GM19043 (cell line): ENCODE measurements at regions not wholly inside any gene's neighbourhood (a gene's known extent, or its start where the extent isn't known, plus 50 kb on each side); places are given as distances from the start of the nearest gene placed in this dataset.

ENCODE experiments used
- ATAC-seq: cut with Tn5 transposase; IDR thresholded peaks from one replicate; pipeline ENCODE4 v1.9.1; 2021; ENCODE audit warnings: low read depth; ENCODE audit not compliant: unreplicated experiment

DNA sequence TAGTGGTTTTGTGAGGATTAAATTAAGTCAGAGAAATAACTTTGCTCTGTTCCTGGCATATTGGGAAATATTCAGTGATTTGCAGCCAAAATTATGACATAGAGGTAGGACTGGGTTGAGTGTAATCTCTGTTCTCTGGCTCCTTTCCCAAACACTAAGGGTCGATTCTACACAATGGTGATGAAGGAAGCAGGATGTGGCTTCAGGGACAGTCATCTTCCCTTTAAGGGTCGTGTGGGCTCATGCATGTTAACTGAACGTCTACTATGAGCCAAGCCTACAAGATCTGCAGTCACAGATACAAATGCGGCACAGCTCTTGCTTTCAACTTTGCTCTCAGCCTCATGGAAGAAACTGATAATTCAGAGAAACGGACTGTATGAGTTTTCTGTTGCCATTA lies 381.6 kb downstream of the VRK1 start:
- no peak for ATAC-seq

DNA sequence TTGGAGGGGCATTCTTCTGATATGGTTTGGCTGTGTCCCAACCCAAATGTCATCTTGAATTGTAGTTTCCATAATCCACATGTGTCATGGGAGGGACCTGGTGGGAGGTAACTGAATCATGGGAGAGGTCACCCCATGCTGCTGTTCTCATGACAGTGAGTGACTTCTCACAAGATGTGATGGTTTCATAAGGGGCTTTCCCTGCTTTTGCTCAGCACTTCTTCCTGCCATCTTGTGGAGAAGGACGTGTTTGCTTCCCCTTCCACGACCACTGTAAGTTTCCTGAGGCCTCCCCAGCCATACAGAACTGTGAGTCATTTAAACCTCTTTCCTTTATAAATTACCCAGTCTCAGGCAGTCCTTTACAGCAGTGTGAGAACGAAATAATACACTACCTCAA lies 382.4 kb downstream of the VRK1 start:
- ATAC-seq, result no peak

DNA sequence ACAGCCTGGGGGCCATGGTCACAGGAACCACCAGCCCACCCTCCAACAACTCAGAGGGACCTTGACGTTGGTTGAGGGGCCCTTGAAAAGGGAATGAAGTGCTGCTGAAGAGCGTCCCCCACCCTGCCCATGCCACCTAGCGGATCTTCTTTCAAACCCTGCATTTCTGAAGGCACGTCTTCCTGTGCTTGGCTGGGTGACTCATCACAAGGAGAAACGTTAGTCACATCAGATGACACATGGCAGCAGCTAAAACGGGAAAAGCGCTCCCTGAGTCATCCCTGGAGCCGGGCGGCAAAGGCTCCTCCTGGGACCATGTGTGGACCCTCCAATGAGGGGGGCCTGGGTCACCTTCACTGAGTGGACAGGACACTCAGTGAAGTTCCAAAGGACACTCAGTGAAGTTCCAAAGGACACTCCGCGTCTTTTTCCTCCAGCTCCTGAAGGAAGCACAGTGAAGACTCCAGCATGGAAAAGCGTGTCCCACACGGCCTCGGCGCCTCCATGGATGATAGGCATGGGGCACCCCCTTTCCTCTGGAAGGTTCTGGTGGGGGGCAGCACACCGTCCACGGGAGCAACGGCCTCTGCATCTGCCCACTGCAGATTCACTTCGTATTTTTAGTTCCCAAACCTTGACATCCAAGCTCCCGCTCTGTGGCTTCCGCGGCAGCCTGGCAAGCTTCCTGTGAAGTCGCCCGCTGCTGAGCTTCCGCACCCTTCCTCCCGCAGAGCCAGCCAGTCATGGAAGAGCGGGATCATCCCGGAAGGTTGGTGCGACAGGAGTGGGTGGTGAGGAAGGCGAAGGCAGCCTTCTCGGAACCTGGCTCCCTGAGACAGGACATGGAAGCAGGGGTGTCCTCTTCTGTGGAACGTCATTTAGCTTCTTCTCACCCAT lies 383.4 kb downstream of the VRK1 start:
- no peak for ATAC-seq

DNA sequence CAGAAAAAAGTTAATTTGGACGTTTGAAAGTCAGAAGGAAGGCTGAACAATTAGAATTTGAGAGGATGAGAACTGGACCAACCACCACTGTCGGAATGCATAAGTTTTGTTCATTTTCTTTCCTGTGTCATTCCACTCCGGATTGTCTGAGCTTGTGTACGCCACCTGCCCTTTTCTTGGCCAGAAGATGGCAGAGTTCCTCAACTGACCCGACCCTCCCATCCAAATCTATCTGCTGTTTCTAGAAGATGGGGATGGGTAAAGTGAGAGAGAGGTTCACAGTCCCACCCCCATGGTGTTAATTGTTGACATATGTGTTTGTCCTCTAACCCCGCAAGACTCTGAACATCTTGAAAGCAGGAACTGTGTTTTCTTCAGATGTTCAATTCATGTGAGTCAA lies 388.0 kb downstream of the VRK1 start:
- no peak for ATAC-seq

DNA sequence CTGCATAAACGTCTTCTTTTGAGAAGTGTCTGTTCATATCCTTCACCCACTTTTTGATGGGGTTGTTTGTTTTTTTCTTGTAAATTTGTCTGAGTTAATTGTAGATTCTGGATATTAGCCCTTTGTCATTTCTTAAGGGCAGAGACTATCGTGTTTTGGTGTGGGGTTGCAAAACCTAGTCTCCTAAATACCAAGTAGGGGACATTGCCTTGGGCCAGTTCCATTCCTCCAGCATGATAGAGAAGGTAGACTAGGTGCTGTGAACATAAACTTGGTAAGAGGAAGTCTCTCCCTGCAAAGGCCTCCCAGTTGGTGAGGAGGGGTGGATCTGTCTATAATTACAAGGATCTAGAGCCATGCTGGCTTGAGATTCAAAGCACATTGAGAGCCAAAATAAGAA lies 390.7 kb downstream of the VRK1 start:
- no peak for ATAC-seq

DNA sequence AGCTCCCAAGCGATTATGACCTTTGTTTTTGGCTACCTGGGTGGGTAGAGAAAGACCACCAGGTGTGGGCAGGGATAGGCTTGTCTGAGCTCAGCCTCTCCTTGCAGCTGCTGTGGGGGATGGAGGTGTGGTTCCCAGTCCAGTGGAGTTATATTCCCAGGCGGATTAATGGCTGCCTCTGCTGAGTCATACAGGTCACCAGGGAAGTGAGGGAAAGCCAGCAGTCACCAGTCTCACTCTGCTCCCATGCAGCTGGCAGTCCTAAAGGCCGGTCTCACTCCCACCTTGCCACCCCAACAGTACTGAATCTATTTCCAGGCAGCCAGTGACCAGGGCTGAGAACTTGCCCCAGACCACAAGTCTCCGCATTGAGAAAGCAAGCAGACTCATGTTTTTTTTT lies 399.2 kb downstream of the VRK1 start:
- ATAC-seq, result no peak

DNA sequence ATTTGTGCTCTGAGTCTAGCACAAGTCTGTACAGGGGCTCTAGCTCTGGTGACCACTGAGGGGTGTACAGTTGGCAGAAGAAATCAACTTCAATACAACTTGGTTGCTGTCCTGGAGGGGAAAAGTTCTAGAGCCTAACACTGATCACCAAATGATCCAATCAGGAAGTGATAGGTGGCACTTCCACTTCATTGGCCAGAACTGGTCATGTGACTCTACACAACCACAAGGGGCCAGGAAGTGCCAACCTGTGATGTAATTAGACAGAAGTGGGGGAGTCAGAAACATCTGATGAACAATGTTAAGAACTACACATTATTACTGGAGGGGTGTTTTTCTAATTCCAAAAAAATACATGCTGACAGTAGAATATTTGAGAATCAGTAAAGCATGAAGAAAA lies 401.6 kb downstream of the VRK1 start:
- no peak for ATAC-seq

DNA sequence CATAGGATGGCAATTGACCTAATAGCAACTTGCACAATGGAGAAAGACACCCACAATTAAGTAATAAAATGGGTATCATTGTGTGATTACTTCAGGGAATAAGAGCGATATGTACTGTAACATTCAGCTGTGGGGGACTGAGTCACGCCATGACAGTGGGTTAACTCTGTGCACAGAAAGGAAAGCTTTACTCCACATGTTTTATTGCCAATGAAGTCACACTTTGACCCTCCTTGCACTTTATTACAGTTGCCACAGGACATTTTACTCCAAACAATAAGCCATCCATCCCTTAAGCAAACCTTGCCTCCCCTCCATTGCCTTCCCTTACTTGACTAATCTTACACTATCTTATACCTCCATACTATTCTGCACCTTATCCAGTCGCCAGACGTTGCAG lies 403.1 kb downstream of the VRK1 start:
- no peak for ATAC-seq

DNA sequence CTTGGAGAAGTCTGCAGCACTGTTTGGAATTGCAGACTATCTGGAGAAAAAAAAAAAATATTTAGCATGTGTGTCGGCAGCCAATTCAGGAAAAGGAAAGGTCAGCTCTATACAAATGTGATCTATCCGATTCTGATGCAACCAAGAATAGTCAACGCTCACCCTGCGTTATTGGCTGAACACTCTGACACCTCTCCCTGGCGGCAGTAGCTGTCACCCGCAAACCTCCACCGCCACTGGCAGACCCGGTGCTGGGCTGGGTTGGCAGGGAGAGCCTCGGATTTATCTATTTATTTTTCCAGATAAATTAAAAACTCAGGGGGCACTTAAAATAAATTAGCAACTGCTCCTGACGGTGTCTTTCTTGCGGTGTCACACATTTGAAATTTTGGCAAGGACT lies 409.7 kb downstream of the VRK1 start:
- no peak for ATAC-seq

DNA sequence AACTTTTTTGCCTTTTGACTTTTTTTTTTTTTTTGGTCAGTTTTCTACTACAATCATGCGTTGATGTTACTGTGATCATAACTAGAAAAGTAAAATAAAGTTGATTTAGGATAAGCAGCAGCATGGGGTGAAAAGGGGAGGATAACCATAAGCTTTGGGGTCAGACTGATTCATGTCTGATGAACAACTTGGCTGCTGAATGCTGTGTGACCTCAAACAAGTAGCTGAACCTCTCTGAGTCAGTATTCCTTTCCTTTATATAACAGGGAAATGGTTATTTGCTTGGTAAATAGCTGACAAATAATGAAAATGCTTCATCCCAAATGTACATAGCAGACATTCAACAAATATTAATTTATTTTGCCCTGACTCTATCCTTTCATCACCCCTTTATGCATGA lies 413.0 kb downstream of the VRK1 start:
- no peak for ATAC-seq

DNA sequence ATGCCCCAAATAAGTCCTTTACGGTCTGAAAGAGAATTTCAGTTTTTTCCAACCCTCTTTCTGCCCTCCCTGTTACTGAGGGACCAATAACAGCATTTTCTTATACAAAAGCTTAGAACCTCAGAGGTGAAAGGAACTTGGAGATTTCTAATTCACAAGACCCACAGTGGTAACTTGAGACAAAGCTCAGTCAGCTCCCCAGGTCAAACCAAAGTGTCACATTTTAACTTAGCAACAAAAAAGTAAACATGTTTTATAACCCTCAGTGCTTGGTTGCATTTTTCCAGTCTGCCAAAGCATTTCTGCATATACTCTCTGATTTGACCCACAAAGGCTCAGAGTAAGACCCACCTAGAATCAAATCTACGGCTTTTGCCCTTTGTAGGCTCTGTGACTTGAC lies 415.2 kb downstream of the VRK1 start:
- ATAC-seq, result no peak

DNA sequence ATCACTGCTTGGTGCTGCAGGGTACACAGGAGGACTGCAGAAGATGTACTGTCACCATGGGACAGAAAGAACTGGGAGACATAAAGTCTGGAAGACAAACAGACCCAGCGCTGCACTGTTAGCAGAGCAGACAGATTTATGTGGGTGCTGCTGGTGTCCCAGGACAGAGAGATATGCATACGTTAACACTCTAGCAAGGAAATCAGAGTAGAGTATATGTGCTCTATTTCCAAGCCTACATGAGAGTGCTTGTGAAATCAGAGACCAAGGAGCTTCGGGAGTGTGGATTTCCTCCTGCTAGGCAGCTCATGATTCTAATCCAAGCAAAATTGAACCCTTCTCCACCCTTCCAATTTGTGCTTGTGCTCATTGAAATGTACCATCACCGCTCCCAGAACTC lies 416.5 kb downstream of the VRK1 start:
- ATAC-seq, result no peak

DNA sequence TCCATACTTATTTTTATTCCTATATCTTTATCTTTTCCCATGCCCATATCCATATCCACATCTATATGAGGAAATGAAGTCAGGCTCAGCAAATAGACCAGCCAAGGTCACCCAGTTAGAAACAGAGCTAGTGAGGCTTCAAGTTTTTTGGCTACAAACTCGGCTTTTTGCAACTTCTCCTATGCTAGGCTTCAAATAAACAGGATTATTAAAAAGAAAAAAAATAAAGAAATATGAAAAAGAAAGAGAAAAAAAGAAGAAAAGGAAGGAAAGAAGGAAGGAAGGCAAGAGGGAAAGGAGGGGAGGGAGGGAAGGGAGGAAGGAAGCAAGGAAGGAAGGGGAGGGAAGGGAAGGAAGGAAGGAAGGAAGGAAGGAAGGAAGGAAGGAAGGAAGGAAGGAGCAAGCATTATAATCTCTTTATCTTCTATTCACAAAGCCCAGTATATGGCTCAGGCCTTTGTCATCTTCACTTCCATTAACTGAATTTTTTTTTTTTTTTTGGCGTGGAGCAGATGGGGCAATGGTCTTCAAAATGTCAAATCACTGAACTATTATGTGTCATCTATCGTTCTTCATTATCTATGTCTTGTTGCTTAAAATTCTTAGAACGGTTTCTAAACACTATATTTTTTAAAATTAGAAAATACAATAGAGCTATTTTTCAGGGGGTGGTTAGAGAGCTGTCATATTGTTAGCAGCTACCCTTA lies 418.2 kb downstream of the VRK1 start:
- no peak for ATAC-seq

DNA sequence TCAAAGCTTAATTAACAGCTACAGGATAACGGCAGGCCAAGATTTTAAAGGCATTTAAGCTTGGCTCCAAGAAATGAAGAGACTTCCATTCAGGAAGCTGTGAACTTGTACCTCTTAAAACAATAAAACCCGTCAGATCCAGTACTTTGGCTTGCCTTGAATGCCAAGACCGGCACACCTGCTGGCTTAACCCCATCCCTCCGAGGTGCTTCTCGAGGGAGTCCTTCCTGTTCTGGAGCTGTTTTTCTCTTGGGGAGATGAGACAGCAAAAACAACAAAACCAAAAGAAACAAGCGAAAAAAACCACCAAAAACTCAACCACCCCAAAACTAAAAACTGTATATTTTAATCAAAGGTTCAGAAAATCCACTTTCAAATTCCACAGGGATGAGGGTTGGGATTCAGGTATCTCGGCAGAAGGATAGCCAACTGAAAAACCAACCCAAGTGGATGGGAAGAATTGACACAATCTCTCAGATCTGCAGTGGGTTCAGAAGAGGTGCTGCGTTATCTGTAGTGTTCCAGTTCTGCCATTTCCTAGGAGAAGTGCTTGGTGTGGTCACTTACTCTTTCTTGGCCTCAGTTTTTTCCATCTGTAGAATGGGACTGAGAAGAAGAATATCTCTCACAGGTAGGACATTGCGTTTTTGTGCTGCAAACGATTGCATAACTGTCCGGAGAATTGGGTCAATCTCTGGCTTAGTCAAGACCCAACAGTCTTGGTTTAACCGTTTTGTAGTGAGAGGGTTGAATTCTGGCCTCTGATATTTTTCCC lies 420.1 kb downstream of the VRK1 start:
- ATAC-seq, result no peak

DNA sequence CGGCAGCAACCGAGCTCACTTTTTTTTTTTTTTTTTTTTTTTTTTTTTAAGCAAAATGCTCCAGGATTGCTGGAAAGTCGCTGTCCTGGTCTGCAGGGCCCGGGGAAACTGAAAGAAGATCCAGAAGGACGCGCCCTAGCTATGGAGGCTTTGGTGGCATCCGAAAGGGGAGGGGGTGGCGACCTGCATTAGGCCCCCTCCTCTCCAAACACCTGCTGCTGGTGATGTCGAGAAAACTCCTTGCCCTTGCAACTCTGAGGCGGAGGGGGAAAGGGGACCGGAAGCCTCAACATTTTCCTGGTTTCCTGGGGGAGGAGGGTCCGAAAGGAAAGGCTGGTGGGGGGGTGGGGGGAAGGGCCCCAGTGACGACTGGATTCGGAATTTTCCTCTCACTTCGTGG lies 421.1 kb downstream of the VRK1 start:
- no peak for ATAC-seq

DNA sequence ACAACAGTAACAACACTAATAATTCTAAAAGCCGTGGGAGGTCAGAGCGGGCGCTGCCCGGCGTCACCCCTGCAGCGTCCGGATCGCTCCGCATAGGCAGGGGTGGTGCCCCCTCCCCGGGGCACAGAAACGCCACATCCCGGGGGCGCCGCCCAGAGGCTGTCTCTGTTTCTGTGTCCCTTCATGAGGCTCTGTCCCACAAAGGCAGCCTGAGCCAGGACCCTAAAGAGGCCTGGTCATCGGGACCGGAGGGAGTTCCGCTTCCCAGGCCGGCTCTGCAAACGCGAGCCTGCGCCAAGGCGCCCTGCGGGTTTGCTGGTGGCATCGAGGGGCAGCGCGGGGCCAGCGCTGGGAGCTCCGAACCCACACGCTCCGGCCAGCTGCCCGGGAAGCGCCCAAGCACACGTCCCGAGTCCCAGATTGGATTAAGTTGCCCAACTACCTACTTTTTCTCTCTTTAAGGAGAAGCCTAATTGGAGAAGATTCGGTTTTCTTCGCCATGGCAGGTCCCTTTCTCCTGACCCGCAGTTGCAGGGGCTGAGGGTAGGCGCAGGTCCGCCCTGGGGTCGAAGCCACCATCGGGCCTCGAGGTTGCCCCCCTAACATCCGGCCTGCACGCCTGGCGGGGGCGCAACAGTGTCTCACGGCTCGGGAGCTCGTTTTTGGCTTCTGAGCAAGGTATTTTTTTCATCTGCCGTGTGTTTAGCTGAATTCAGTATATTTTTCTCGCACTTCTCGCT lies 421.7 kb downstream of the VRK1 start:
- no peak for ATAC-seq

DNA sequence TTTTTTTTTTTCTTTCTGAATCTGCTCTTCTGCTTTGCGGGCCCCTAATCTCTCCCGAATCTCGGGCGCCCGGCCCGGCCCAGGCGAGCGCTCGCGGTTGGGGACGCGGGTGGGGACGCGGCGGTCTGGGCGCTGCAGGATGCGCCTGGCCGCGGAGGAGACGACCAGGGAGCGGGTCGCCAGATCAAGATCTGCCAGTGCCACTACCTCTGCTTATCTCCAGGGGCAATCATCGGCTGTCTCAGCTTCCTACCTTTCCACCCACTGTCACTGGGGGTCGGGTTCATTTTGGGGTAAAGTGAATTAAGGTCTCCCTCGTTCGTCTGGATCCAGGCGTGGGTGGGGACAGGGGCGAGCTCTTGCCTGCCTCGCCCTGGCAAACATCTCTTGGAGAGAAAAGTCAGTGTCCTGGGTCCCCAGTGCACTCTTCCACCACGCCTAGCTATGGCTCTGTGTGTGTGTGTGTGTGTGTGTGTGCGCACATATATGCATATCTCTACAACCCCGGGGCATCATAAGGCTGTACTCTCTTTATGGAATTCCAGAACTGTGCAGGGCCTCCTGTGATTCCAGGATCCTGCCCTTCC lies 422.3 kb downstream of the VRK1 start:
- ATAC-seq, result no peak

DNA sequence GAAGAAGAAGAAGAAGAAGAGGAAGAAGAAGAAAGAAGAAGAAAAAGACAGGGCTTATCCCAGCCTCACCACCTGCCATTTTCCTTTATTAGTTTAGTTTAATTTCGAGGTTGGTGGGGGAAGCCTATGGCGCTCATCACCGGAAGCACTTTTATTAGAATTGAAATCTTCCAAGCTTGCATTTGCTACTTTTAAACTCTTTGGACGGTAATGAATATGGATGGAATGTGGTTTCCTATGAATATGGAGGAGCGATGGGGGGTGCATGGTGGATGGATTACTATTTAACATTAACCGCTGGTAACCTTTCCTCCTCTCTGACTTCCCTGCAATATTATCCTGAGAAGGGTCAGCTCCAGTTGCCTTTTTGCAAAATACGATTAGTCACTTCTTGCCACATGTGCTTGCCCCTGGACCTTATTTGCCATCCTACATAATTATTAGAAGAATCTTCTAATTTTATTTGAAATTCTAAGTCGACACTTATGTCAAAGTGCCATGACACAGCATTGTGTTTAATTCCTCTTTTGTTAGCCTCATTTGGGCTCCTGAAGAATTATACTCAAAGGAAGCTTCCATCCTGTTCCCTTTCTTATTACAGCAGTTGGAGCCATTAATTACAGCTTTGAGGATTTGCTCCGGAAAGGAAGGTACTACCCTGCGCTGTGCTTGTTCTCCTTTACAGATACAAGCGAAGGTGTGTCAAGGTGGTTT lies 424.5 kb downstream of the VRK1 start:
- no peak for ATAC-seq

DNA sequence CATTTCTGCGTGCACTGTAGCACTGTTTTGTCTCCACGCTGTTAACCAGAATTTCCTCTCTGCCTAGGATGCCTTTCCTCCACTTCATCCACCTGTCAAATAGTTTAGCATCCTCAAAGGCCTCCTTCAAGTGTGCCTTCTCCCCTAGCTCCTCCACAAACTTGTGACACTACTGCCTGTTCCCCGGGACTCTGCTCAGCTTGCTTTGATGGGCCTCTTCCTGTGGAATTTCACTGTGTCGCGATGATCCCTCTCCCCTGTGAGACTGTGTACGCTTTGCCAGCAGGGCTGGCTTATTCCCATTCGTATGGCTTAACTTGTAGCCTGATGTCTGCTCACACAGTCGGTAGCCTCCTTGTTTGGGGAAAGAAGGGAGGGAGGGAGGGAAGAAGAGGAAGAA lies 426.8 kb downstream of the VRK1 start:
- ATAC-seq, result no peak

DNA sequence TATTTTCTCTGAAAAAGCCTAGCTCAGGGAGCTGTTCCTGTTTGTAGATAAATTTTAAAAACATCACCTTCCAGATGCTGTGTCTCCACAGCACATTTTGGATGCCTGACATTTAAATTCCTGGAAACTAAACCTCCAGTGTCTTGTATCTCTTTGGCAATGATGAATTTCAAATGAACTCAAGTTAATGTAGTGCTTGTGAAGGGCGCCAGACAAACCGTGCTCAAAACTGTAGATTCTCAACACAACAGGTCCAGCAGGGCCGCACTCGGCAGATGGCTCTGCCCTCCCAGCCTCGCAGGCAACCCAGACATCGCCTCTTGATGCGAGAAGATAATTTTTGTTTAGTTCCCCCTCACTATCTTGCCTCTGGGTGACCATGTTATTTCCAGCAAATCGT lies 432.9 kb downstream of the VRK1 start:
- no peak for ATAC-seq
